ENCODE measurements at regions not wholly inside any gene's neighbourhood (a gene's known extent, or its start where the extent isn't known, plus 50 kb on each side); places are given as distances from the start of the nearest gene placed in this dataset.

DNA sequence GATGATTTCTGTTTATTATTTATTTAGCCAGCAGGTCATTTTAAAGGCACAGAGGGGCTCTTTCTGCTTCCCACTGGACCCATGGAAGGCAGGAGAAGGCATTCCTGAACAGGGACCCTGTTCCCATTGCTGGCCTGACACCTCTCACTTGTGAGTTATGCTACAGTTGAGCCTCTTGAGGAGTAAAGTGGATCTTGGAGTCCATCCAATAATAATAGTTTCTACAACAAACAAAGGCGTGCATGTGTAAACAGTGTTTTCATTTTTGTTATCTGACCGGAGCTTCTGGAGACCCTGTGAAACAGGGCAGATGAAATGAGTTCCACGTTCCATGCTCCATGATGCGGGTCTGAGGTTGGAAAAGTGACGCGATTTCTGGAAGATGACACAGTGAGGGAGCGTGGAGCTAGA, 127.3 kb upstream of the HABP2 start:
- no peak for TF ChIP-seq ZFX (IDR thresholded peaks at IDR 0.05)
- TF ChIP-seq, protein P1, sequence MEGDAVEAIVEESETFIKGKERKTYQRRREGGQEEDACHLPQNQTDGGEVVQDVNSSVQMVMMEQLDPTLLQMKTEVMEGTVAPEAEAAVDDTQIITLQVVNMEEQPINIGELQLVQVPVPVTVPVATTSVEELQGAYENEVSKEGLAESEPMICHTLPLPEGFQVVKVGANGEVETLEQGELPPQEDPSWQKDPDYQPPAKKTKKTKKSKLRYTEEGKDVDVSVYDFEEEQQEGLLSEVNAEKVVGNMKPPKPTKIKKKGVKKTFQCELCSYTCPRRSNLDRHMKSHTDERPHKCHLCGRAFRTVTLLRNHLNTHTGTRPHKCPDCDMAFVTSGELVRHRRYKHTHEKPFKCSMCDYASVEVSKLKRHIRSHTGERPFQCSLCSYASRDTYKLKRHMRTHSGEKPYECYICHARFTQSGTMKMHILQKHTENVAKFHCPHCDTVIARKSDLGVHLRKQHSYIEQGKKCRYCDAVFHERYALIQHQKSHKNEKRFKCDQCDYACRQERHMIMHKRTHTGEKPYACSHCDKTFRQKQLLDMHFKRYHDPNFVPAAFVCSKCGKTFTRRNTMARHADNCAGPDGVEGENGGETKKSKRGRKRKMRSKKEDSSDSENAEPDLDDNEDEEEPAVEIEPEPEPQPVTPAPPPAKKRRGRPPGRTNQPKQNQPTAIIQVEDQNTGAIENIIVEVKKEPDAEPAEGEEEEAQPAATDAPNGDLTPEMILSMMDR (conservative IDR thresholded peaks at IDR 0.05): no peak
- no peak overlapping the region for H3K27ac ChIP-seq

DNA sequence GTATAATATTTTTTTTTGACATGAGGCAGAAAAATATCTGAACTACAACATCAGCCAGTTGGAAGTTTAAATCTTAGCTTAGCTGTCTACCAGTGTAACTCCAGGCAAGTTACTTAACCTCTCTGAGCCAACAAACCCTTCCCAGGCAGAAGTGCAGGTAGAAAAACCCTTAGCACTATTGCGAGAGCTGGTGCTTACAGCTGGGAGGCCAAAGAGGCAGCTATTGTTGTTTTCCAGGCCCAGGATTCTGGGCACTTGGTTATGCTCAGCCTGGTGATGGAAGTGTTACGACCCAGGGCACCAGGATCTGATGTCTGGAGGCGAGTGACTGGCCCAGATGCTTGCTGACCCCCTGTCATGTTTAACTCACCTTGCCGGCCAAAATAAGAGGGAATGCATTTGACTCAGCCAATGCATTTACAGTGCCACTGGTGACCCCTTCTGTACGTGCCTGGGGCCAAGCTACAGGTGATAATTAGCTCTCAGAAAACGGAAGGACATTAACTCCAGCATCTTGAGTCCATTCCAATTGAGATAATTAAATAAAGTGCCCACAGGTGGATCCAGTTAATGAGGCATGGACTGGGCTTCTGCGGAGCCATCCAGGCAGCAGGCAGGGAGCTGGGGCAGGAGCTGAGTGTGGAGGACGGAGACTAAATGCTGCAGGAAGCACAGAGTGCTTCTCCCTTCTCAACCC, 126.5 kb upstream of the HABP2 start:
- H3K27ac ChIP-seq: no peak overlapping the region

DNA sequence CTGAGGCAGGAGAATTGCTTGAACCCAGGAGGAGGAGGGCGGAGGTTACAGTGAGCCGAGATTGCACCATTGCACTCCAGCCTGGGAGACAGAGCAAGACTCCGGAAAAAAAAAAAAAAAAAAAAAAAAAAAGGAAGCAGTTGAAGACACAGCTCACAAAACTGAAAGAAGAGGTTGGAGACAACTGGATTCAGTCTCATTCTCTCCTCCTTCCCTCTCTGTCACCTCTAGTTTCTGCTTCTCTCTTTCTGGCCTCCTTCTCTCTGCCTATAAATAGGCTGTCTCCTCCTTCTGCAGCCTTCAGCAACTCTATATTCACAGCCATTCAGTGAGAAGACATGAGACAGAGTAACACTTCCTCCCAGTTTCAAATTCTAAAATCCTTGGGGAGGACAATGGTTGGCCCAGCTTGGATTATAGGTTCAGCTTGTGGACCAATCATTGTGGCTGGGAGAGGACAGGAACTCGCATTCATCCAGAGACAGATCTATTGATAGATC, 125.6 kb upstream of the HABP2 start:
- TF ChIP-seq, protein P1 (conservative IDR thresholded peaks at IDR 0.05): no peak
- no peak for TF ChIP-seq ZFX (IDR thresholded peaks at IDR 0.05)
- H3K27ac ChIP-seq: no peak overlapping the region

More for the DNA sequence above, 126.5 kb upstream of the HABP2 start:
- no peak for TF ChIP-seq ZFX (IDR thresholded peaks at IDR 0.05)
- TF ChIP-seq, protein P1 (conservative IDR thresholded peaks at IDR 0.05): no peak

DNA sequence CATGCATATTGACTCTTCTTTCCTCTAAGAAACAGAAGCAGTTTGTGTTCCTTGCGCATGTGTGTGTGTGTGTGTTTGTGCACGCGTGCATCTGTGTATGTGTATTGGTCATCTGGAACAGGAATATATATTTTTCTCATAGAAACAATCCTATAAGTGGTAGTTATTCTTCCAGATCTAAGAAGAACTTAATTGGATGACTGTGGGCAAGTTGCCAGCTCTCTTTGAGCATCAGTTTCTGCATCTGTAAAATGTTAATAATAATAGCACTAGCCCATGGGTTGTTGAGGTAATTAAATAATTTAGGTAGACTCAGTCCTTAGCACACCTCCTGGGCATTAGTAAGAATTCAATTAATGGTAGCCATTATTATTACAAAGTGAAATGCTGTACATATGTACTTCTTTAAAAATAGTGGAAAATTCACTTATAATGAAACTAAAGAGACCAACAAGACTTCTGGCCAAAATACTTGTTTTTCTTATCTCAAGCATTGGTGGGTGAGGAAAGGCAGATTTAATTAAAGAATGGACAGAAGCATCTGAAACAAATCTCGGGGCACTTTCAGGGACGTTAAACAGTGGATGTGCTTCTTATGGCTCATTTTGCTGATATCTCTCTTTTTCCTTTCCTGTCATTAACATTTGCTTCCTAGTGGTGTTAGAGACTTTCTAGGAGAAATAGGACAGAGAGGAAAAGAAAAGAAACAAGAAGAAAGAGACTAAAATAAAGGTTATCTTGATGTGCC, 124.9 kb upstream of the HABP2 start:
- no peak overlapping the region for H3K27ac ChIP-seq
- no peak for TF ChIP-seq ZFX (IDR thresholded peaks at IDR 0.05)
- TF ChIP-seq, protein P1 (conservative IDR thresholded peaks at IDR 0.05): no peak

DNA sequence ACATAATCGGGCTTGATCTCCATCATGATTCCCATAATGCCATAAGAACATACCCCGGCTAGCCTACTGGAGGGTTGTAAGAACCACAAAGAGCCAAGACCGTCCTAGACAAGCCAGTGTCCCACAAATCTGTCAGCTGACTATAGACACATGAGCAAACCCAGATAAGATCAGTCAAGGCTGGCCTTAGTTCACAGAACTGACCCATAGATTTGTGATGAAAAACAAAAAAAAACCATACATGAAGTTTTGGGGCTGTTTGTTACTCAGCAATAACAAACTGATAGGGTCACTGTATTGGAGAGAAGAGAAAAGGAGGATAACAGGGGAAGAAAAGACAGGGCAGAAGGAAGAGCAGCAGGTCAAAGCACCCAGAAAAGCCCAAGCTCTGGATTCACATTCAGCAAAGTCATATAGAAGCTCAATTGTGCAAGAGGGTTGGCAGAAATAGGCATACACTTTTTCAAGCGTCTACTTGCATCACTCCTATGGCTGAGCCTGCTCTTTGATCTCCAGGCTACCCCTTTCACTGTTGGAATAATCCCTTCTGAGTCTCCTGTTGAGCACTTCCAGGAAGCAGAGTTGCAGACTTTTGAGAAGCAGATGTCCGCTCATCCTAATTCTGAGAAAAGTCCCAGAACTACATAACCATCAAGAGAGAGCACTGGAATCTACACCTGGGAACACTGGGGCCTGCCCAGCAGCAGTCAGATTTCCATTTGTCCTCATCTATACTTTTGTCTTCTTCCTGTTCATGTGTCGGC, 122.0 kb upstream of the HABP2 start:
- no peak overlapping the region for H3K27ac ChIP-seq
- TF ChIP-seq, protein P1 (conservative IDR thresholded peaks at IDR 0.05): no peak
- TF ChIP-seq ZFX (IDR thresholded peaks at IDR 0.05): no peak

DNA sequence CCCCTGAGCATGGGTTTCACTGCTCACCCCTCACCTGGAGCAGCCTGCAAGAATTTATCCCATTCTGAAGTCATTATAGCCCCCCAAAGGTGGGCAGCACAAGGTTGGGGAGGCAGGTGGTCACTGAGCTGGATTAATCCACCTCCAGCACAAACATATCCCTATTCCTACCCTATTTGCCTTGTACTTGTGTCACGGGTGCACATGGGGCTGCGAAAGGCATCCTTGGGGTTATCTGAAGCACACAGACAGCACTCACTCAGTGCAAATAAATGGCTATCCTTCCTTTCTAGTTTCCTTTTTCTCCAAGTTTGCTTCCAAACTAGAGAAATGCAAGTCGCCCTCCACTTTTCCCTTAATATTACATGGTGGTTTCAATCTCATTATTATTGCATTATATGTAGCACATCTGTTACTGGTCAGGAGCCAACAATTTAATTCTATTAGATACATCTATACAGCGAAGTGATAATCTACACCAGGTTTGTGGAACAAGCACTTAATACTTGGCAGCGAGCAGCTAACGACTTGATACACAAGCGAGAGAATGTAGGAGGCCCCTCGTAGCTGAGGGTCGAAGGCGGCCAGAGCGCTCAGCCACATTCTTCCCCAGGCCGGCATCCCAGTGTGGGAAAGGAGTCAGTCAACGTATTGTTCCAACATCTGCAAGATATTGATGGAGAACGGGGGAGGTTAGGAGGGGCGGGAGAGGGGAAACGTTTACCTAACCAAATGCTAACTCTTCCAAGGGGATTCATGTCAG, 121.3 kb upstream of the HABP2 start:
- TF ChIP-seq, protein P1 (conservative IDR thresholded peaks at IDR 0.05): no peak
- no peak for TF ChIP-seq ZFX (IDR thresholded peaks at IDR 0.05)
- no peak overlapping the region for H3K27ac ChIP-seq

Data from C4-2B (cell line).